HG02642 (cell line): ENCODE measurements at regions not wholly inside any gene's neighbourhood (a gene's known extent, or its start where the extent isn't known, plus 50 kb on each side); places are given as distances from the start of the nearest gene placed in this dataset.
"Not testable (repeated sequence)": the region's sequence is repeated elsewhere in the genome, so short reads cannot be mapped to it uniquely, and the experiment has no call there.

Experiments used
- ATAC-seq: cut with Tn5 transposase; IDR thresholded peaks from one replicate; pipeline ENCODE4 v1.9.1; 2021; ENCODE audit warnings: mild to moderate bottlenecking; ENCODE audit not compliant: unreplicated experiment, poor library complexity

DNA sequence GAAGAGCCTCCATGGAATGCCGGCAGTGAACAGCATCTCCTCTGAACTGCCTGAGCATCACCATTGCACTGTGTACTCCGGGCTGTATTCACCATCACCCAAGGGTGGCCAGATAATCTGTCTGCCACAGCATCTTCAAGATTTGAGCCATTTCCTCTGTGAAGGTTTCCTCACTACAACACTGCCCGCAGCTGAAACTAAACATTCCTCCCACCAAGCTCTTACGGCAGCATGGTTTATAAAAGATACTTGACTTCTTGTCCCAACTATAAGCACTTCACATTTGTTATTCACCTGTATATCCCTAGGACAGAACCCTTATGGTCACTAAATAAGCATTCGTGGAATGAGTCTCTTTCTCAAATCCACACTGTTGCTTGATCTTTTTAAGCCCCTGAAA lies 125.9 kb downstream of the SST start:
- ATAC-seq: no peak

- ATAC-seq: no peak
Observed at GRCh38 chr3:187540847-187541246, 129.3 kb downstream of the SST start.

DNA sequence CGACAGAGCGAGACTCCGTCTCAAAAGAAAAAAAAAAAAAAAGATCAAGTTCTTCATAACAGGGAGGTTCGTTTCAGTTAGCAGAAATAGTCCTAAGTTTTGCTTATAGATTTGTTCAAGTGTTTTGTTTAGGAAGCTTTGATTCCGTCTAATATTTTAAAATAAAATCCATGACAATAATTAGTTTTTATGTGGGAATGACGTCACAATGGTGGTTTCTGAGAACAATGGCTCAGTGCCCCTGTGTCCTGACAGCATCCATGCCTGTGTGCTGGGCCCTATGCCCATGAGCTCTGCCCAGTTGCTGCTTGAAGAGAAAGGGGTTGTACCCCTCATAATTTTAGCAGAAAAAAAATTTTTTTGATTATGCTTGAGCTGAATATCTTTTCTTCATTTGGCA lies 134.0 kb downstream of the SST start:
- no peak for ATAC-seq

DNA sequence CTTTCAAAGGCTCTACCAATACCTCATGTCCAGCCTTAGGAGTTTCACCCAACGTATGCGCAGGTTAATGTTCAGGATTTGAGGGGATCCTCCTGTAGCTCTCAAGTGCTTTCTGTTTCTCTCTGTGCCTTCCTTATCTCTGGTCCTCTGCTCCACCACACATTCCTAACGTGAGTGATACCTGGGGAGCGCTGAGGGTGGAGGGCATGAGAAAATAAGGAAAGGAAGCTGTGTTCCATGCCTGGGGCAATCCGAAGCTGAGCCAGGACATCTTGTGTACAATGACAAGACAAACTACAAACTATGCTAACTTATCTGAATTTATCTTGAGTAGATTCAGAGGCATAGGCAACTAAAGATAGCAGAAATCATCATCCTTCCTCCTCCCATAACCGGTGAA lies 136.4 kb downstream of the SST start:
- ATAC-seq: no peak

DNA sequence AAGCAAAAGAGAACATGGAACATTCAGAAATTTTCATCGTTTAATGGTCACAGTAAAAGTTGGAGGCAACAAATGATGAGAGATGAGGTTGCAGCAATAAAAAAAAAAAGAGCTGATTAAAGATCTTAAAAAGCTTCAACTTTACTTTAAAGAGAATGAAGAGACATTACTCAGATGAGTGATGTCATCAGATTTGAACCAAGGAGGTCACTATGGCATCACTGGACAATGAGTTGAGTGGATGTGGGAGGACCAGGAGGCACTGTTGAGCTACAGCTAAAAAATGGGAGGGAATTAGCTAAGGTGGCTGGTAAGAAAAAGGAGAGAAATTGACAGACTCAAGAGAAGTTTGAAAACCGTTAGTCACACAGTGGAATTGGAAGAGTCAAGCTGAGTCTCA lies 138.4 kb downstream of the SST start:
- ATAC-seq: no peak

DNA sequence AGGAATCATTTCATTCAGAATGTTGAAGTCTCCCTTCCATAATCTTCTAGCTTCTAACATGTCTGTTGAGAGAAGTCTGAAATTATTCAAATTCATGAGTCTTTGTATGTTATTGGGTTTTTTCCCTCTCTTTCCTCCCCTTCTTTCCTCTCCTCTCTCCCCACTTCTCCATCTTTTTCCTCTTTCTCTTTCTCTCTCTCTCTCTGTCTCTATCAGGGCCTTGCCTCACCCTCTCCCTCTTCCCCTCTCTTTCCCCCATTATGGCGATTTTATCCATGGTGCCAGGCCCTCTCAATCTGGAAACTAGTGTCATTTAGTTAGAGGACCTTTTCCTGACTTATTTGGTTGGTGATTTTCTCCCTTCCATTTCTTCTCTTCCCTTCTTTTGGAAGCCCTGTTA lies 147.3 kb downstream of the SST start:
- no peak for ATAC-seq

- ATAC-seq: no peak
Observed at GRCh38 chr3:187522293-187522692, 147.9 kb downstream of the SST start.

GRCh38 chr3:187521546-187521945 lies 148.6 kb downstream of the SST start:
- no peak for ATAC-seq

- ATAC-seq: no peak
Observed at GRCh38 chr3:187520027-187520945, 149.9 kb downstream of the SST start.

DNA sequence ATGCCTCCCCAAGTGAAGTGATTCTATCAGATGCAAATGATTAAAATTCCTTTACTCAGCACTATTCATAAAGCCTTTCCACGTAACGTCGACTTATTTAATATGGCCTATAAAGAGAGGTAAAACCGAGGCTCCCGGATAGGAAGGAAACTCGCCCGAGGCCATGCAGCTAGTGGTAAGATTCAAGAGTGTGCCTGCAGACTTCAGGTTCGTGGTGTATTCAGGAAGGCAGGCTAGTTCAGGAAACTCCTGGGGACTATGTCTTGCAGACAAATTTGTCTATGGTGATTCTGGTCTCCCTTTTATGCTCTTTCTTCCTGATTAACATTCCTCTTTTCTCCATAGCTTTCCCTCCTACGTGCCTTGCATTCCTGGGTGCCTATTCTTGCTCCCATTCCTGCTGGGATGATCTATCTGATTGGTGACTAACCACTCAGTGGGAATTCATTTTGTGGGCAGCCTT lies 150.7 kb downstream of the SST start:
- ATAC-seq: no peak

GRCh38 chr3:187518616-187519015 lies 150.4 kb downstream of the RTP4 start:
- ATAC-seq: no peak

- ATAC-seq: no peak
Observed at GRCh38 chr3:187518207-187518606, 150.0 kb downstream of the RTP4 start.

DNA sequence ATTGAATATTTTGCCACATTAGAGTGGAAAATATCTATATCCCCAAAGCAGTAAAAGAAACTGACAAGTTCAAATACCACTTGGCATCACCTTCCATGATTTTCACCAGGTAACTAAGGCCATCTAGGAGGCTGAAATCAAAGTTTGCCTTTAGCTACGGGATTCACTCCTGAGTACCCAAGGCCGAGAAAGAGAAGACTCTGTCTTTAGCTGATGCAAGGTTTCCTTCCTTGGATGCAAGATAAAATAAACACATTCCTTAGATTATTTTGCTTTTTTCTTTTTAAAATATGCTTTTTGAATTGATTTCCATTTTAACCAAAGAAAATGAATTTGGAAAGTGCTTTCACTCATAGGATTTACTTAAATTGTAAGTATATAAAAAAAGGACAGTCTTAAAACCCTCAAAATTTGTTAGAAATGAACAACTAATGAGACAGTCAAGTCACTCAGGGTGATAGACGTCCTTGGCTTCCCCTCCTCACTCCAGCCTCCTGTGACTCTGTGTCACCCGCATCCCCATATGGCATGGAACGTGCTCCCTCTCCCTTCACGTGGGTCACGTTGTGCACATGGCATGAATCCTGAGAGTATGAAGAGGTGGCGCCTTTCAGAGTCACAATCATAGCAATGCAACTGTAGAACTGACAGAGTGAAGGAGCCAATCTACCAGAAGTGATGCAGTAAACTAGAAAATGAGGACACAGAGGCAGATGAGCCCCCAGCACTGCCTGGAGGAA lies 148.4 kb downstream of the RTP4 start:
- no peak for ATAC-seq

- ATAC-seq: no peak
Observed at GRCh38 chr3:187507905-187508304, 139.7 kb downstream of the RTP4 start.

DNA sequence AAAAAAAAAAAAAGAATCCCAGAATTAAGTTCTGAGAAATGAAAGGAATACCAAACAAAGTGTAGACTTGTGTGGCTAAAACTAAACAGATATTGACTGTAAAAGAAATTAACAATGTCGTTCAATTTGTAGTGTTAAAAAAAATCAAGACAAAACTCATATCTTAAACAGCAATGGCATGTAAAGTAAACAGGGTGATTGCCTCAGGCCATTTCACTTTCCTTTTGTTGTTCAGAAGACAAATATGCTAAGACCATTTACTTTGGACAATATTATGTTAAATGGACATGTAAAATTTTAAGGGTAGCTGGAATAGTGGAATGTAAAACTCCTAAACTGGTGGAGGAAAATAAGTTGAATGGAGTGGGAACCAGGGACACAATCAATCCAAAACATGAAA lies 139.1 kb downstream of the RTP4 start:
- ATAC-seq: no peak

DNA sequence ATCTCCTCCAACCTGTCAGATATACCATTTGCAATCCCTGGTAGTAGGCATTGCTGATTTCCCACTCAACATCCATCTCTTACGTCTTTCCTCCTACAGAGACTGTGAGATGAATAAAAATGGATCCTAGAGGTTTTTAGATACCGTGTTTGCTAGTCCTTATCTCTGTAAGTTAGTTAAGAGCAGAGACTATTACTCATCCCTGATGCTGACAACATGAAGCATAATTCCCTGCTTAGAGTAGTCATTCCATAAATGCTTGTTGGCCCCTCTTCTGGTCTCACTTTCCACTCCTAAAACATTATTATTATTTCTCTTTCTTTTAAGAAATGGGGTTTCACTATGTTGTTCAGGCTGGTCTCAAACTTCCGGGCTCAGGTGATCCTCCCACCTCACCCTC lies 136.2 kb downstream of the RTP4 start:
- no peak for ATAC-seq

GRCh38 chr3:187498211-187498724 lies 130.1 kb downstream of the RTP4 start:
- no peak for ATAC-seq

GRCh38 chr3:187497052-187497451 lies 128.9 kb downstream of the RTP4 start:
- ATAC-seq: no peak

- not testable (repeated sequence) for ATAC-seq
Observed at GRCh38 chr3:187494056-187494455, 125.9 kb downstream of the RTP4 start.

- no peak for ATAC-seq
Observed at GRCh38 chr3:187491371-187491770, 123.2 kb downstream of the RTP4 start.

DNA sequence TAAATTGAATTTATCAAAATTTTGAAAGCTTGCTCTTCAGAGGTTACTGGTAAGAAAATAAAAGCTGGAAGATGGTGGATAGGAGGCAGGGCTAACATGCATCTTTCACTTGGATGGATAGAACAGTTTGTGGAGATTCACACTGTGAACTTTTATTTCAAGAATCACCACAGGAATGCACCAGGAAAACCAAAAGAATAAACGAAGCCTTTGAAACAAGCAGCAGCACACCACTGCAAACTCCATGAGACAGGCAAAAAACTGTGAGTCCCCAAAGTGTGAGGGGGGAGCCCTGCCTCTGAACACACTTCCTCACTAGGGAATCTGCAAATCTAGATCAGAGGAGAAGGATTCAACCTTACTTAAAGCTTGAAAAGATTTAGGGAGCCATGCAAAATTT lies 122.2 kb downstream of the RTP4 start:
- ATAC-seq: no peak
